OCI-LY1 (cell line): ENCODE measurements at regions not wholly inside any gene's neighbourhood (a gene's known extent, or its start where the extent isn't known, plus 50 kb on each side); places are given as distances from the start of the nearest gene placed in this dataset.

Source experiments
- CTCF ChIP-seq: fragments of 200-600 bp; sonication (generic), shearing (Covaris generic); IDR thresholded peaks from 2 replicates; pipeline ENCODE4 v1.5.1; 2017; ENCODE audit warnings: mild to moderate bottlenecking, antibody characterized with exemption, low read length, moderate library complexity, mixed read lengths
- EZH2 ChIP-seq: fragments of 200-600 bp; sonication (generic), shearing (Covaris generic); IDR thresholded peaks from 2 replicates; pipeline ENCODE4 v1.8.0; 2017; ENCODE audit warnings: borderline replicate concordance, mixed run types, mild to moderate bottlenecking, antibody characterized with exemption, low read length, moderate library complexity, mixed read lengths

DNA sequence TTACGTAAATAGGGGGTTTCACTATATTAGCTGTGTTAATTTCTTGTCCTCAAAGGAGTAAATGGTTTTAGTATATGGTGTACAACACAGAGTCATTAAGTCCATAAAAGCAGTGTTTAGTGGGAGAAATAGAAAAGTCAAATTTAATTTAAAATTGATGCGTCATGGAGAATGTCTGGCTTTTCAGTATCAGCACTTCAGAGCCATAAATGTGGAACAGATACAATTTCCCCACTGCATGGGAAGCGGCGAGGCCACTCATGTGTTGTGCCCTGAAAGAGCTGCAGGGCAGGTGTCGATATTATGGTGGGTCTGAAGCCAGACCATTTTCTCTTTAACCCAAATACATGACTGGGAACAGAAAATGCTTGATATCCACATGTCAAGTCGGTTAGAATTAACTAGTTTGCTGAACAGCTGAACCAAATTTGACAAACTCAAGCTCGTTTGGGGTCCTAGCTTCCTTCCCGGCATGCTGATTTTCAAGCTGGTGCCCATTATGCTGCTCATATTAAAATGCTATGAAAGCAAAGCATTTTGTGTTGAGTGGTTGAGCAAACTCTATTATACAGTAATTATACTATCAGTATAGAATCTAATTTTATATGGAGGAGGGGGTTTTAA, 364.6 kb upstream of the TBL1XR1 start:
- TF ChIP-seq EZH2 = no peak
- TF ChIP-seq CTCF = no peak
